HL-60/S4 (cell line): ENCODE measurements at regions not wholly inside any gene's neighbourhood (a gene's known extent, or its start where the extent isn't known, plus 50 kb on each side); places are given as distances from the start of the nearest gene placed in this dataset.
"Not testable (repeated sequence)": the region's sequence is repeated elsewhere in the genome, so short reads cannot be mapped to it uniquely, and the experiment has no call there.

Experiments used
- in situ Hi-C: fragments of 300-500 bp; cut with MboI; formaldehyde crosslinking; loops from 2 replicates; pipeline ENCODE4 v1.14.3; 2022; ENCODE audit warnings: low sequenced_read_pairs

DNA sequence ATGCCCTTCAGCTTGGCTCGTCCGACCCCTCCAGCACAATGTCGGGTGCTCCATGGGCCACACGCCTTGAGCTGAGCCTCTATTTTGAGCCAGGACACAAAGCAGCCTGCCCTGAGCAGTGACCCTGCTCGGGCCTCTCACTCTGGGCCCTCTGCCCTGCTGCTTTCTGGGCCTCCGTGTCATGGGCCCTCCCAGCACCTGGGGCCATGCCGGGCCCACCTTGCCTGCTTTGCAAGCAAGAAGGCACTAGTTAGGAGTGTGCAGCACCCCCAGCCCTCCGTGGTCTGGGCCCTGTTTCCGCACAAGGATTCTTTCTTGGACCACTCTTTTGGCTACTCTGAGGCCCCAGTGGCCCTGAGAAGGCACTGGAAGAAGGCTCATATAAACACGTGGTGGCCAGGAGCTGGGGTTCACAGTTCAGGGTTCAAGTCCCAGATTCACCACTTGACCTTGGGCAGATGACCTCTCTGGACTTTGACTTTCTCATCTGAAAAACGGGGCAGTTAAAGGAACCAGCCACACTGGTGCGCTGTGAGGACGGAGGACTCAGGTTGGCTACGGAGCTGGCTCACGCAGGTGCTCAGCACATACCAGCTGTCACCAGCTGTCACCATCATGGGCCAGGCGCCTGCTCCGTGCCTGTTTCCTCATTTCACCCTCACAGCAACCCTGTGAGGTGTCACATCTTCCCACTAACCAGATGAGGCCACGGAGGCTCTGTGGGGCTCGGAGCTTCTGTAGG is 166.0 kb upstream of the GSE1 start:
- in situ Hi-C loops = no loop called here

DNA sequence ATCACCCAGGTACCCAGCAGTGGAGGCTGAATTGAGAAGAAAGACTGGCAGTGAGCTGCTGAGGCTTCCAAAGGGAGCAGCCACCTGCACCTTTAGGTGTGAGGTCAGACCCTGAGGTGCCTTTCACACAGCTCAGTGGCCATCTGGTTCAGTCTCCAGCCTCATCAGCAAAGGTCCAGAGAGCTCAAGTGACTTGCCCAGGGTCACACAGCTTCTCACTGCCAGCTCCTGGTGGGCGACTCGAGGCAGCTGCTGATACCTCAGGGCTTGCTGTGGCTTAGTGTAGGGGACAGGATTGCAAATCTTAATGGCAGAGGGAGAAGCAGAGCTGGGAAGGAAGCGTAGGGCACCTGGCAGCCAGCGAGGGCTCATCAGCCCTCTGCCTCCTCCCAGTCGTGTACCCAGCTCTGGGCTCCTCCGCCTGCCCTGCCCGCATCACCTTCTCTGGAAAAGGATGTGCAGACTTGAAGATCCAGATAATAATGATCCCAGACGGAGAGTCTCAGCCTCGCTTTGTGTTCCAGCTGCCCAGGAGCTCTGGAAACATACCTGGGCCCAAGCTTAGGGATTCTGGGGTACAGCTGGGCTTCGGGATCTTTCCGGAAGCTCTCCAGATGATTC is 165.3 kb upstream of the GSE1 start:
- in situ Hi-C loops = no loop called here

DNA sequence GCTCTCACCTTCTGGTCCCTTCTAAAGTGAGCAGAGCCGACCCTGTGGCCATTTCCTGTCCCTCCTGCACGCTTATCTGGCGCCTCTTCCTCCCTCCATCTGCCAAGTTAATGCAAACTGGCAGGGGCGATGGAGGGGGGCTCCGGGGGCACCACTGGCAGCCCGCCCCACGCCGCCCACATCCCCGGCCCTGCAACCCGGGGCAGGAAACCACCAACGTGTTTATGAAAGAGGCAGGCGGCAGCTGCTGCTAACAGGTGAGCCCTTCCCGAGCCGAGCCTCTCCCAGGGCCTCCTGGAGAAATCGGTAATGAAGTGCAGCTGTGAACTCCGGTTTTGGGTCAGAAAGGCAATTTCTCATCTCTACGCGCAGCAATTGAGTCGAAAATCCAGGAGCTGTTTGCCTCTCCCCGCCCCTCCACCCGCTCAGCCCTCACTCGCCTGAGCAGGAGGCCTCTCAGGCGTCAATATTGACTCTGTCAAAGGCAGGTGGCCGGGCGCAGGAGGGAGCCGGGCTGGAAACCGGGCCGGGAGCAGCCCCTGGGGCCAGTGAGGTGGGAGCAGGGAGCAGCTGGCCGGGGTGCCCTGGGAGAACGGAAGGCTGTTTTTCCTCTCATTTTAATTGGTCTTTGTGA is 164.4 kb upstream of the GSE1 start:
- in situ Hi-C loops = no loop called here

DNA sequence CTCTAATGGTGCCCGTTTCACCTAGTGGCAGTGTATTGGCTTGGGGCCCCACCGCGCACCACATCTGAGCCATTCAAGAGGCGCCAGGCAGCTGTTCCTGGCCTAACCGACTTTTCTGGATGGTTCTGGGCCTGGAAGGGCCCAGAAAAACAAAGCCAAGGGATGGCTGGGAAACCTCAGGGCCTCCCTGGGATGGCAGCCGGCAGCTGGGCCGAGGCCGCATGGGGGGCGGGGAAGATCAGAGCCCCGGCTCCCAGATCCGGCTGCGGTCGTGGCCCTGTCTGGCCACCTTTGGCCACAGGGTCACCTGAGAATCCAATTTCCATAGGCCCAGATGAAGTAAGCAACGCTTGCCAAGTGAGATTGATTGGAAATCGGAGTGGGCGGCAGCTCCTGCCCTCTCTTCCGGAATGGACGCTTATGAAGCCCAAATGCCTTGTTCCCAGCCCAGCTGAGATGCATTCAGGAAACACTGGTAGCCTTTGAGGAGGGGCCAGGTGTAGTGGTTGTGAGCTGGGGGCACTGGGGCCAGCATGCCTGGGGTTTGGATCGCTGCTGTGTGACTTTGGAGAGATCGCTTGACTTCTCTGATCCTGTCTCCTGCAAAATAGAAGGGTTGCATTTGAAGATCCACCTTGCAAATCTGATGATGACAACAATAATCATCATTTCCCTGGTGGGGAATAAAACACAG is 163.8 kb upstream of the GSE1 start:
- in situ Hi-C loops = no loop called here

DNA sequence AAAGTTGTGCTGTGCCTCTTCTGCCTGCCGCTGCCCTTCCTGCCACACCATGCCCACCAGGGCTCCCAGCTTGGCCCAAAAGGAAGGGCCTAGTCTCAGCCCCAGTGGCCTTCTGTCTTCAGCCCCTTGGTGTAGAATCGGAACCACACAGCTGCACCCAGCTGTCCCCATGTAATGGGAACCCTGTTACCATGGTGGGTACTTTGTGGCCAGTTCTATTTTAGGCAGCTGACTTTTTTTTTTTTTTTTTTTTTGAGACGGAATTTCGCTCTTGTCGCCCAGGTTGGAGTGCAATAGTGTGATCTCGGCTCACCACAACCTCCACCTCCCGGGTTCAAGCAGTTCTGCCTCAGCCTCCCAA is 163.3 kb upstream of the GSE1 start:
- in situ Hi-C loops = no loop called here

DNA sequence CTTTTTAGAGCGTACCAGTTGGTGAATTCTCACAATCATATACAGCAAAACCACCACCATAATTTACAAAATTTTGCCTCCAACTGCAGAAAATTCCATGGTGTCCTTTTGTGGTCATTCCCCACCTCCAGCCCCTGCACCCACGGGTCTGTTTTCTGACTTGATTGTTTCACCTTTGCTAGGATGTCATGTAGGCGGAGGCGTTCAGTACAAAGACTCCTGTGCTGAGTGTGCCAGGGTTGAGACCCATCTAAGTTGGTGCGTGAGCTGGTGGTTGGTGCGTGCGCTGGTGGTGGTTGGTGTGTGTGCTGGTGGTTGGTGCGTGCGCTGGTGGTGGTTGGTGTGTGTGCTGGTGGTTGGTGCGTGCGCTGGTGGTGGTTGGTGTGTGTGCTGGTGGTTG is 162.0 kb upstream of the GSE1 start:
- in situ Hi-C loops = not testable (repeated sequence)

DNA sequence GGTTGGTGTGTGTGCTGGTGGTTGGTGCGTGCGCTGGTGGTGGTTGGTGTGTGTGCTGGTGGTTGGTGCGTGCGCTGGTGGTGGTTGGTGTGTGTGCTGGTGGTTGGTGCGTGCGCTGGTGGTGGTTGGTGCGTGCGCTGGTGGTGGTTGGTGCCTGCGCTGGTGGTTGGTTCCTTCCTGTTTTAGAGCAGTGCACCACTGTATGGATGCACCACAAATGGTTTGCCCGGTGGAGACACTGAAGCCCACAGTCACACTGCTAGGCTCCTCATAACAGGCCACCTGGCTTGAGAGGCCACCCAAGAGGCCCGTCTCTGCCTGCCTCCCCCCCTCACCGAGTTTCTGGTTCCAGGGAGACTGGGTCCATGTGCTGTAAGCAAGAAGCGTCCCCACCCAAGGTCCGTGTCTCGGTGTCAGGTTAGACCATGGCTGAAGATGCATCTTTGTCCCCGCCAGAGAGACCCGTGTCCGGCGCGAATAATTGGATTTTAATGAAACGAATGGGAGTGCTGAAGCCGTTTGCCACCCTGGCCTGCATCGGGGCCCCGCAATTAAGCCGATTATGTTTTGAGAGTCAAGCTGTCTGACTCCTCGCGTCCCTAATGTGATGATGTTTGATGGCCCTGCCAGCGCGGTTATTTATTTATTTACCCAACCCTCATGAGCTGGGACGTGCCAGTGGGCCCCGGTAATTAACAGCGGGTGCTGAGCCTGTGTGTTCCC is 161.3 kb upstream of the GSE1 start:
- in situ Hi-C loops = no loop called here

DNA sequence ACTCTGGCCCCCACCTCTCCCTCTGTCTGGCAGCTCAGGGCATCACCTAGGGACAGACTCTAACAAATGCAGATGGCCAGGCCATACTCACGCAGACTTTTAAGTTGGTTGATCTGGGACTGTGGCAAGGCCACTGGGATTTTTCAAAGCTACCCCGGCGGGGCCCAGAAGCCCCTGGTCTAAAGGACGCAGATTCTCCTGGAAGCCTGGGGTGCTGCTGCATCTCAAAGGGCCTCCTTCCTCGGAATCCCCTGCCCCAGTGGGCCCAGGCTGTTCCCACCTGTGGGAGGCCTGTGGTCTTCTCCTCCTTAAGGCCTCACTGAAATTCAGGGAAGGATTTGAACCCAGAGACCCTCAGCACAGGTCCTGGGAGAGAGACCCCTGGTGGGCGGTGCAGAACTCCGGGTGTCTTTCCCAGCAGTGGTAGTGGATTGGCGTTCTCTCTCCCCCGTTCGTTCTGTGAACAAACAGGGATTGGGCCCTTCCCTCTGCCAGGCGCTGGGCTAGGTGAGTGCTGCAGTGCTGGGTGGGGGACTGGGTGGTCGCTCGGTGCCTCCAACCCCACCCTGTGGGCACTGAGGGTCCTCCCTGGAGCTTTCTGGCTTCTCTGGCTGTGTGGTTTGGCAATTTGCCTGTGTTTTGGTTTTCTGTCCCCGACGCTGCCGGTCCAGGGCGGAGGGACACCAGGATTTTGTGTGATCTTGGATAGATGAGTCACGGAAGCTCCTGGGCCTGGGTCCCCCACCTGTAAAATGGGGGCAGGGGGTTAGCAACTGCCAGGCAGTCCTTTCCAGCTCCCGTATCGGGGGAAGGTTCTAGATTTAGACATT is 160.5 kb upstream of the GSE1 start:
- in situ Hi-C loops = no loop called here

DNA sequence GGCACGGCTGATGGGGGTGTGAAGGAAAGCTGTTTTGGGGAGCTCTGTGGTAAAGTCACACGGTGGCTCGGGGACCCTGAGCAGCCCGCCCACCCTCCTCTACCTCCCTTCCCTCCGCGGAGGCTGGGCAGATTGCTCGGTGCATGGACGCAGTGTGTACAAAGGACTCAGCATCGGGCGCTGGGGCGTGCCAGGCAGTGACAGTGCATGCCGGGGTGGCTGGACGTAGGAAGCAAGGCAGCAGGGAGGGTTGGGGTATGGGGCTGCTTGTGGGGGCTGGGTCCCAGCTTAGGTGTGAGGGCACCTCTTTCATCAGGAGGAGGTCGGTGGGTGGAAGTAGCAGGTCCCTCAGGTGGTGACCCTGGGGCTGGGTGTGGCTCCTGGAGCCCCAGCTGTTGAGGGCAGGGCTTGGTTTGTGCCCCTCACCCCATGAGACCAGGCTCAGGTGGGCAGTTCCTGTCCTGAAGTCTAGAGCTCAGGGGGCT is 159.9 kb upstream of the GSE1 start:
- in situ Hi-C loops = no loop called here

DNA sequence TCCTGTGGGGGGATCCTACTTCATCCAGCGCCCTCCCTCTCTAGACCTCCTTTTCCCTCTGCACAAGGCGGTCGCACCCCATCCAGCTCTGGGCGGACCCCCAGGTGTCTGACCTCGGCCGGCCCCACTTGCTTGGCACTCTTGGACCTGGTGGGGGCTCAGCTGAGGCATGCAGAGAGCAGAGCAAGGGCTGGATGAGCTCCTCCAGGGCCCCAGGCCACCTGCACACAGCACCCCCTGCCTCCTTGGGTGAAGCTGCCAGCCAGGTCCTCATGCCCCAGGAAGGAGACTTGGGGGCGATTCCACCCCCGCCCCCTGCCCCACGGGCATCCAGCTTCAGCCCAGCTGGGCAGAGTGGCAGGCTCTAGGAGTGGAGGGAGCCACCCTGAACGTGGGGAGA is 159.4 kb upstream of the GSE1 start:
- in situ Hi-C loops = no loop called here

DNA sequence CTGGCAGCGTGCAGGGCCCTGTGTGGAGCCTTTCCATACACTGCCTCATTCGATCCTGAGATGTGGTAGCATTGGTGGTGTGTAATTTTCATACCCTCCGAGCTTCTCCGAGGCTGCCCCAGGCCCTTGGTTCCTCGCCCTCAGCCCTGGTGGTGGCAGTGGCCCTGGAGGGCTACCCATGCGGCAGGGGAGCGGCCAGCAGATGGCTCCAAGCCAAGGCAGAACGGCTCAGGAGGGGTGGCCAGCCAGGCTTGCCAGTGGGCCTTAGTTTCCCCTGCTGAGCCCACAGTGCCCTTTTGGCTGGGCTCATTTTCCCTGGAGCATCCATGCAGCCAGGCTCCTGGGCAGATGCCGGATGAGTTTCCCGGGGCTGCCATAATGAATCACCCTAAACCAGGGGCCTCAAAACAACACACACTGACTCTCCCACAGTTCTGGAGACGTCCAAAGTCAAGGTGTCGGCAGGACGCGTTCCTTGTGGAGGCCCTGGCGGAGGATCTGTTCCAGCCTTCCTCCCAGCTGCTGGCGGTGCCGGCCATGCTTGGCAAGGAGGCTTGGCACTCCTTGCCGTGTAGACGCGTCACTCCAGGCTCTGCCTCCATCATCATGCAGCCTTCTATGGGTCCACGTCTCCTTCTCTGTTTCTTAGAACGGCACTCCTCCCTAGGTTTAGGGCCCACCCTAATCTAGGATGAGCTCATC is 158.8 kb upstream of the GSE1 start:
- in situ Hi-C loops = no loop called here

DNA sequence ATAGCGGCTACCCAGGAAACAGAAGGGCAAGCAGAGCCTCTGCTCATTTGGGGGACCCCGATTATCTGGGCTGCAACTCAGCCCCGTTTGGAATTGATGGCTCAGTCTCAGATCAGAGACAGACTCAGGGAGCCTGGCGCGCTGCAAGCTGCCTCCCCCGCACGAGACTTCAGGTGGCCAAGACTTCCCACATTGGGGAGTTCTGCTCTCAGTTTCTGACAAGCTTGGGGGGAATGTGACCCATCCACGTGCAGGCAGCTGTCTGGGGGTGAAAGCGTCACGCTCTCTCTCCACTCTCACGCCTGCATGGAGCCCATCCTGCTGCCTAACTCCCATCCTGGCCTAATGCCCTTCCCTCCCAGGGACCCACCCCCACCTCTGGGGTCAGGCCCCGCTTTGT is 157.6 kb upstream of the GSE1 start:
- in situ Hi-C loops = no loop called here

DNA sequence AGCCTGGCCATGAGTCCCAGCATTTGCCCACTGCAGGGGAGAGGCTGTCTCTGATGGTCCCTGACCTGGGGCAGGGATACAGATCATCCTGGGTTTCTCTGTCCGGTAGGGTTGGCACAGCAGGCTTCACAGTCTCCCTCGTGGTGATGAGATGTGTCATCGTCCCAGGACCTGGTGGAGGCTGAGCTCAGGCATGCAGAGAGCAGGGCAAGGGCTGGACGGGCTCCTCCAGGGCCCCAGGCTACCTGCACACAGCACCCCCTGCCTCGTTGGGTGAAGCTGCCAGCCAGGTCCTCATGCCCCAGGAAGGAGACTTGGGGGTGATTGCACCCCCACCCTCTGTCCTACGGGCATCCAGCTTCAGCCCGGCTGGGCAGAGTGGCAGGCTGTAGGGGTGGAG is 155.8 kb upstream of the GSE1 start:
- in situ Hi-C loops = no loop called here

DNA sequence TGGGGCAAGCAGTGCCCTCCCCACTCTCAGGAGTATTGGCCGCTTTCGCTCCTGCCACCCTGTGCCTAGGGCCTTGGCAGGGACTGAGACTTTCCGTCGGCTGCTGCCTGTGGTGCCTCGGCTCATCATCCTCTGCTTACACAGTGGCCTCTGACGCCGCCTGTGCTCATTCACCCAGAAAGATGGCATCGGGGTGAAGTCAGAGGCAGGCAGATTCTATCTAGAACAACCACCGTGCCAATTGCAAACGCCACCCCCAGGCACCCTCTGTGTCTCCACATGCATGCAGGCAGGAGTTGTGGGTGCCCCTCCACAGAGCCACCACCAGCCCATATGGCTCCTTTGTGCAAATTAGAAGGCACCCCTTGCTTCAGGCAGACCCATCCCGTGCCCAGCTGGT is 154.2 kb upstream of the GSE1 start:
- in situ Hi-C loops = no loop called here

DNA sequence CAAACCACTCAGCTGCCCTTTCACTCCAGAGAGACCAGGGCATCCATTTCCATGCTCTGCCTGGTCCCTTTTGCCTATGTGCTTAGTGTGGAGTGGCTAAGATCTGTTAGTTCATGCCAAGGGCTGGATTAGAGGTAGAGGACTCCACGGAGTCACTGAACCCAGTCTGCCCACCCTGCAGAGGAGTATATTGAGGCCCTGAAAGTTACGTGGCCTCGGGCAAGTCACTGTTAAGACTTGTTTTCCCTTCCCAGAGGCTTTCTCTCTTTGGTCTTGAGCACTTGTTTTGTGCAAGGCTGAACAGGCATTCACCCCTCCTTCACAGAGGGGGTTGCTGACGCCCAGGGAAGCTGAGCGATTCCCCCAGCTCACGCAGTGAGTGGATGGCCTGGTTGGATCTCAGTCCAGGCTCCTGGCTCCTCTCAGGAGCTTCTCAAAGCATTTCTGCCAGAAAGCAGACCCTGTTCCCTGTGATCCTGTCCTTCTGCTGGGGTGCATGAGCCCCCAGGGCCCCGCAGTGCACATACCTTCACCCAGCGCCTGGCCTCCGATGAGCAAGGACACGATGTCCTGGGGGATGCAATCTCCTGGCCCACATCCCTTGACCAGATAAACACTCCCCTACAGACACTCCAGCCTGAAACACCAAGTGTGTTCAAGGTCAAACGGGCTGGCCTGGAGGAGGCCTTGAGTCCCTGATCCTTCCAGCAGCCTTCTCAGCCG is 153.4 kb upstream of the GSE1 start:
- in situ Hi-C loops = no loop called here

DNA sequence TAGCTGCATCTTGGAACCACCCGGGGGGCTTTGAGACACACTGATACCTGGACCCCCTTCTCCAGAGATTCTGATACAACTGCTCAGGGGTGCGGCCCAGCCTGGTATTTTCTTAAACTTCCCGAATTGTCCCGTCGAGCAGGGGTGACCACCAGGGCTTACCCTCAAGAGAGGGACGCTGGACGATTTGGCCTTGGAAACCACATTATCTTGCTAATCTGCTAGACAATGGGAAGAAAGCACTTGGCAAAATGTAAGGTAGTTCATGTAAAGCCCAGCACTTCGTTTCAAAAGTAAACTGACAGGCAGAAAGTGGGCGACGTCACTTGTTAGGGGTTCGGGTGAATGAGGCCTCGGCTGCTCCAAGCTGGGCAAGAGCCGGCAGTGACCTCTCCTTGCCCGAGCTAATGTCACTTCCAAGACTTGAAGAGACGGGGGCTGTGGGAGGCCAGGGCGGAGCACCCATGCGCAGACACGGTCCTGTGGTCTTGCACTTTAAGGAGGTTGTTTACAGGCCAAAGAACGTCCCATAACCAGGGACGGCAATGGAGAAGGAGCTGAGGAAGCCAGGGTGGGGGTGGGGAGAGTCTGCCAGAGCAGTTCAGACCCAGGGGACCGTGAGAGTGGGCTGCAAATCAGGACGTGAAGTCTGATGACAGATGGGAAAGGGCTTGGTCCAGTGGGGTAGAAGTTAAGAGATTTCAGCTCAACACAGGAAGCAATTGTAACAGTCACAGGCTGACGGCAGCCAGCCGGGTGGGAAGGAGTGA is 152.7 kb upstream of the GSE1 start:
- in situ Hi-C loops = no loop called here

DNA sequence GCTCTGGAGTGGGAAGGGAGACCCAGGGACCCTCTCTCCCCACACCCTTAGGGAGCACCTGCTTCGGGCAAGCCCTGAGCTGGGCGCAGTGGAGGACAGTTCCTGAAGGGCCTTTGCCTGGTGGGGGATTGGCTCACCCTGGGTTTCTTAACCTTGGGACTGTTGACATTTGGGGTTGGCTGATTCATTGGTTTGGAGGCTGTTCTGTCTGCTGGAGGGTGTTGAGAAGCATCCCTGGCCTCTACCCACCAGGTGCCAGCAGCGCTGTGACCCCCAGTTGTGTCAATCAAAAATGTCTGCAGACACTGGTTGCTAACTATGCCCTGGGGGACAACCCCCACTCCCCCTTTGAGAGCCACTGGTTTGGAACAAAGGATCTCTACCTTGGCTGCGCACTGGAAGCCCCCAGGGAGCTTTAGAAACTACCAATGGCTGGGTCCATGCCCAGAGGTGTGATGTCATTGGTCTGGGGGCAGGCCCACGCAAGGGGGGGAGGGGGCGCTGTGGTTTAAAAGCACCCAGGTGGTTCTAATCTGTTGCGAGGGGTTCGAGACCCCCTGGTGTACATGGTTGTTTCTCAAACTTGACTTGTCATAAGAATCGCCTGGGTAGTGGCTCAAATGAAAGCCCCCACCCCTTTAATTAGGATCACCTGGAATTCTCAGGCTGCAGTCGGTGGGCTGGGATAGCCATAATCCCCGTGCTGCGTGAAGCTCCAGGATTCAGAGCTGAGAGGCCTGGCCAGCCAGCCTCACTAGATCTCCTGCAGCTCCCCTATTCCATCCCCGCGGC is 151.9 kb upstream of the GSE1 start:
- in situ Hi-C loops = no loop called here
